CD14-positive monocyte (primary cell): ENCODE measurements at regions not wholly inside any gene's neighbourhood (a gene's known extent, or its start where the extent isn't known, plus 50 kb on each side); places are given as distances from the start of the nearest gene placed in this dataset.

Experiments used
- DNase-seq, 3 donors: peaks; one replicate each; pipeline ENCODE4 v3.0.0-alpha.2; 2011 to 2022
- H2AFZ ChIP-seq: 2 replicates; pipeline ENCODE4 v1.6.0; 2012; ENCODE audit warnings: mild to moderate bottlenecking, low read depth, low read length, inconsistent platforms; ENCODE audit not compliant: insufficient read depth, poor library complexity, severe bottlenecking
- H3K27ac ChIP-seq, 2 donors: 1 replicate in 1 of 2; 2 replicates in 1 of 2; pipeline ENCODE4 v1.5.1; 2012 to 2013; ENCODE audit warnings: low read length in 2 of 2, control low read depth in 1 of 2, inconsistent platforms in 1 of 2, low read depth in 1 of 2, mild to moderate bottlenecking in 1 of 2
- H3K27me3 ChIP-seq, 2 donors: one replicate each; pipeline versions ENCODE4 v1.6.0 to v1.6.1; 2011 to 2013; ENCODE audit warnings: low read length in 2 of 2; ENCODE audit not compliant: control insufficient read depth in 2 of 2, insufficient read depth in 2 of 2
- H3K36me3 ChIP-seq, 2 donors: replicated peaks in 1 of 2; 1 replicate in 1 of 2; 2 replicates in 1 of 2; pipeline versions ENCODE4 v1.5.1 to v1.6.1; 2012 to 2013; ENCODE audit warnings: low read length in 2 of 2, control low read depth in 1 of 2, inconsistent platforms in 1 of 2, mild to moderate bottlenecking in 1 of 2; ENCODE audit not compliant: insufficient read depth in 2 of 2, control insufficient read depth in 1 of 2
- H3K4me1 ChIP-seq, 2 donors: 1 replicate in 1 of 2; 2 replicates in 1 of 2; pipeline versions ENCODE4 v1.5.1 to v1.6.1; 2012 to 2013; ENCODE audit warnings: low read length in 2 of 2, control low read depth in 1 of 2, inconsistent platforms in 1 of 2, mild to moderate bottlenecking in 1 of 2, moderate library complexity in 1 of 2; ENCODE audit not compliant: insufficient read depth in 2 of 2, control insufficient read depth in 1 of 2
- H3K4me2 ChIP-seq: replicated peaks from 2 replicates; pipeline ENCODE3; 2012; ENCODE audit warnings: low read length, moderate library complexity, mild to moderate bottlenecking; ENCODE audit not compliant: poor library complexity, severe bottlenecking; ENCODE audit errors: extremely low read depth
- H3K4me3 ChIP-seq, 3 experiments: fragments of 200-600 bp in 1 of 3; sonication (generic) in 1 of 3; replicated peaks in 1 of 3; 1 replicate in 2 of 3; 2 replicates in 1 of 3; pipeline ENCODE4 v1.5.1; 2011 to 2013; ENCODE audit warnings: low read length in 3 of 3, mild to moderate bottlenecking in 3 of 3, control low read depth in 2 of 3, low read depth in 2 of 3, inconsistent platforms in 1 of 3, moderate library complexity in 1 of 3
- H3K79me2 ChIP-seq: 2 replicates; pipeline ENCODE4 v1.6.0; 2012; ENCODE audit warnings: mild to moderate bottlenecking, control low read depth, inconsistent platforms, low read length, moderate library complexity; ENCODE audit not compliant: insufficient read depth
- H3K9ac ChIP-seq: 2 replicates; pipeline ENCODE4 v1.6.0; 2017; ENCODE audit warnings: low read length, mild to moderate bottlenecking; ENCODE audit not compliant: insufficient read depth, poor library complexity, severe bottlenecking
- H3K9me3 ChIP-seq, 2 donors: replicated peaks in 1 of 2; 1 replicate in 1 of 2; 2 replicates in 1 of 2; pipeline versions ENCODE4 v1.5.1 to v1.6.1; 2012 to 2013; ENCODE audit warnings: low read length in 2 of 2, control low read depth in 1 of 2; ENCODE audit not compliant: control insufficient read depth in 1 of 2, insufficient read depth in 1 of 2
- H4K20me1 ChIP-seq: 2 replicates; pipeline ENCODE4 v1.6.0; 2012; ENCODE audit warnings: mild to moderate bottlenecking, low read length, control low read depth, moderate library complexity; ENCODE audit not compliant: insufficient read depth
- H3K27ac Mint-ChIP-seq, 7 donors: one replicate each; pipeline ENCODE4 v1.8.0; 2020; ENCODE audit warnings: mild to moderate bottlenecking in 7 of 7, mixed read lengths in 7 of 7, moderate library complexity in 6 of 7, inconsistent platforms in 2 of 7
- H3K27me3 Mint-ChIP-seq, 3 donors: one replicate each; pipeline ENCODE4 v1.8.0; 2021 to 2022; ENCODE audit warnings: low read depth in 3 of 3, mild to moderate bottlenecking in 3 of 3, mixed read lengths in 3 of 3, moderate library complexity in 3 of 3, inconsistent platforms in 1 of 3
- H3K36me3 Mint-ChIP-seq, 2 donors: one replicate each; pipeline ENCODE4 v1.8.0; 2020; ENCODE audit warnings: mixed read lengths in 2 of 2, inconsistent platforms in 1 of 2, mild to moderate bottlenecking in 1 of 2
- H3K4me1 Mint-ChIP-seq: one replicate; pipeline ENCODE4 v1.8.0; 2020; ENCODE audit warnings: mild to moderate bottlenecking, mixed read lengths
- H3K4me3 Mint-ChIP-seq, 2 donors: one replicate each; pipeline ENCODE4 v1.8.0; 2020; ENCODE audit warnings: mild to moderate bottlenecking in 2 of 2, mixed read lengths in 2 of 2, moderate library complexity in 1 of 2
- H3K9me3 Mint-ChIP-seq, 7 donors: one replicate each; pipeline ENCODE4 v1.8.0; 2020 to 2022; ENCODE audit warnings: mixed read lengths in 7 of 7, mild to moderate bottlenecking in 6 of 7, moderate library complexity in 6 of 7, inconsistent platforms in 2 of 7
- WGBS: methylation state at CpG from one replicate; pipeline ENCODE4 v1.1.5; 2013; ENCODE audit warnings: missing lambda C conversion rate; ENCODE audit not compliant: insufficient coverage; 5-methylcytosine and 5-hydroxymethylcytosine counted together
- intact Hi-C, 2 donors: fragments of 100-400 bp; cut with micrococcal nuclease; formaldehyde crosslinking; loops; one replicate each; pipeline versions ENCODE4 v1.15.0 to v1.15.1; 2023
- TF ChIP-seq, protein P1 (sequence below): fragments of 200-600 bp; IDR thresholded peaks from one replicate; pipeline ENCODE4 v1.8.0; 2022; ENCODE audit warnings: antibody characterized with exemption, mild to moderate bottlenecking

DNA sequence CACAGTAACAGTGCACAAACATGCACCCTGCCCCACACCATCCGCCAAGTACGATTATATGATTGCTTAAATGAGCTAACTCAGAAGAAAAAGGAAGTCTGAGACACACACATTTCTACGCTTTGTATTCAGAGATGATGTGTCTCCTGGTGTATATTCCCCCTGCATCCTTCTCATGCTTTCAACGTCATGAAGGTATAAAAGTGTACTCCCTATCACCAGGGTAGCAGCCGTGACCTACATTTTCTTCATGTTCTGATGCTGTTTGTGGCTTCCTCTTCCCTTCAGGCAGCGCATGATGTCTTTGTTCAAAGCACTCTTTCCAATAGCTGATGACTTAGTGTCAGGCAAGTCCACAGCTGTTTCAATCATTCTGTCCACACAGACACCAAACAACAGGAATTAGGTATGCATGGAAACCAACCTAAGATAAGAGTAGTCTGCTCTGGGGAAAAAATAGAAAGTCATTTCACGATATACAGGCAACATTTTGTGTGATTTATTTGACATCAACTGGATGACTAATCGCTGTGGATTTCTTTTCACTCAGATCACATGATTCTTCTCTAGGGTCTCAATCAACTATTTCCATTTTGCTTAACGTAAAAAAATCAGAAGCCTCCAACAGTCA, 269.4 kb upstream of the PTGER4 start:
- peak overlapping the region; percentile 14 for H2AFZ ChIP-seq
- H3K4me2 ChIP-seq, result peak overlapping the region; percentile 69
- no peaks in the 10 kb centered on the region for H3K79me2 ChIP-seq
- DNase-seq, result peak; percentile 84 to 91 (median 89)
- H3K36me3 ChIP-seq, result no peaks in the 10 kb centered on the region
- peak overlapping the region; percentile 65 for H3K9ac ChIP-seq
- H3K4me3 ChIP-seq, result peak overlapping the region in 2 of 3 experiments; percentile 32 to 56
- TF ChIP-seq, protein P1, sequence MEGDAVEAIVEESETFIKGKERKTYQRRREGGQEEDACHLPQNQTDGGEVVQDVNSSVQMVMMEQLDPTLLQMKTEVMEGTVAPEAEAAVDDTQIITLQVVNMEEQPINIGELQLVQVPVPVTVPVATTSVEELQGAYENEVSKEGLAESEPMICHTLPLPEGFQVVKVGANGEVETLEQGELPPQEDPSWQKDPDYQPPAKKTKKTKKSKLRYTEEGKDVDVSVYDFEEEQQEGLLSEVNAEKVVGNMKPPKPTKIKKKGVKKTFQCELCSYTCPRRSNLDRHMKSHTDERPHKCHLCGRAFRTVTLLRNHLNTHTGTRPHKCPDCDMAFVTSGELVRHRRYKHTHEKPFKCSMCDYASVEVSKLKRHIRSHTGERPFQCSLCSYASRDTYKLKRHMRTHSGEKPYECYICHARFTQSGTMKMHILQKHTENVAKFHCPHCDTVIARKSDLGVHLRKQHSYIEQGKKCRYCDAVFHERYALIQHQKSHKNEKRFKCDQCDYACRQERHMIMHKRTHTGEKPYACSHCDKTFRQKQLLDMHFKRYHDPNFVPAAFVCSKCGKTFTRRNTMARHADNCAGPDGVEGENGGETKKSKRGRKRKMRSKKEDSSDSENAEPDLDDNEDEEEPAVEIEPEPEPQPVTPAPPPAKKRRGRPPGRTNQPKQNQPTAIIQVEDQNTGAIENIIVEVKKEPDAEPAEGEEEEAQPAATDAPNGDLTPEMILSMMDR, result no peak
- H3K27ac ChIP-seq, result peak overlapping the region; percentile 83 to 96
- no peaks in the 10 kb centered on the region for H3K27me3 ChIP-seq
- Mint-ChIP-seq H3K9me3 (peaks cover 0 to 8% (median 0%) of the 10 kb centered on the region in 7 donors), H3K27ac (peak overlapping the region; percentile 97 to 100 (median 99)), H3K4me1 (peaks cover 79% of the 10 kb centered on the region), H3K36me3 (peaks cover 0 to 4% of the 10 kb centered on the region in 2 donors), H3K4me3 (peak overlapping the region; percentile 60 to 82), H3K27me3 (peaks cover 0 to 2% (median 0%) of the 10 kb centered on the region in 3 donors)
- WGBS, result 8% methylated on average over 6 of the region's 9 CpGs
- intact Hi-C loops, result loop anchor here (2.0 to 5.0 kb wide), 2 partner anchors 26 to 77 kb away; no protein-coding TSS in a partner anchor
- no peaks in the 10 kb centered on the region for H3K9me3 ChIP-seq
- H4K20me1 ChIP-seq, result no peaks in the 10 kb centered on the region
- H3K4me1 ChIP-seq, result peaks cover 78 to 84% of the 10 kb centered on the region in 2 donors

DNA sequence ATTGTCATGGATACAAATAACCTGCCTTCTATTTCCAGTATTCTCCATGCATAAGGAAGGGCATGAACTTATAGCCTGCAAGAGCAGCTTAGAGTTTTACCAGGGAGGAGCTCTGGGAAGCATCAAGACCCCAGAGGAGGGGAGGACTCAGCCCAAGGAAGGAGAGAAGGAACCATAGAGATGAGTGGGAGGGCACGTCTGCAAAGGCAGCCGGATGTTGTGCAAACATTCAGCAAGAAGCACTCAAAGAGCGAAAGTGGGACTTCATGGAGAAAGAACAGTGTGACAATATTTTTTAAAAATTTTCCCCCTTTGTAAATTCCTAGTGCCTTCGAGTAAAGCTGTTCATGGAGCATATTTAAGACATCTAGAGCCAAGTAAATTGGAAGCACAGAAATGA, 270.1 kb upstream of the PTGER4 start:
- H3K27ac Mint-ChIP-seq, result peak overlapping the region; percentile 97 to 100 (median 99)
- peak overlapping the region; percentile 83 to 96 for H3K27ac ChIP-seq
- DNase-seq, result peak; percentile 59 to 77 (median 72)
- no peak overlapping the region for H2AFZ ChIP-seq
- no peaks in the 10 kb centered on the region for H3K79me2 ChIP-seq
- H3K9ac ChIP-seq, result peak overlapping the region; percentile 65
- H3K9me3 Mint-ChIP-seq, result peaks cover 0 to 8% (median 0%) of the 10 kb centered on the region in 7 donors
- H3K9me3 ChIP-seq, result no peaks in the 10 kb centered on the region
- peaks cover 0 to 2% (median 0%) of the 10 kb centered on the region in 3 donors for H3K27me3 Mint-ChIP-seq
- peaks cover 85 to 92% of the 10 kb centered on the region in 2 donors for H3K4me1 ChIP-seq
- WGBS, result 0% methylated on average over 1 of the region's 4 CpGs
- no peaks in the 10 kb centered on the region for H4K20me1 ChIP-seq
- H3K4me3 ChIP-seq, result peak overlapping the region in 2 of 3 experiments; percentile 32 to 56
- peak overlapping the region; percentile 69 for H3K4me2 ChIP-seq
- peaks cover 0 to 4% of the 10 kb centered on the region in 2 donors for H3K36me3 Mint-ChIP-seq
- peaks cover 86% of the 10 kb centered on the region for H3K4me1 Mint-ChIP-seq
- intact Hi-C loops, result loop anchor here in 1 of 2 donors (10.0 kb wide), 1 partner anchor 275 kb away; no protein-coding TSS in a partner anchor
- no peaks in the 10 kb centered on the region for H3K27me3 ChIP-seq
- peak overlapping the region; percentile 37 to 80 for H3K4me3 Mint-ChIP-seq
- TF ChIP-seq, protein P1, result no peak
- H3K36me3 ChIP-seq, result no peaks in the 10 kb centered on the region
